ENCODE measurements at regions not wholly inside any gene's neighbourhood (a gene's known extent, or its start where the extent isn't known, plus 50 kb on each side); places are given as distances from the start of the nearest gene placed in this dataset.
"Not testable (repeated sequence)": the region's sequence is repeated elsewhere in the genome, so short reads cannot be mapped to it uniquely, and the experiment has no call there.

GRCh38 chr10:29210266-29210868, 78.5 kb upstream of the LYZL1 start:
- no peak for DNase-seq (ENCODE audit: low spot score)

DNA sequence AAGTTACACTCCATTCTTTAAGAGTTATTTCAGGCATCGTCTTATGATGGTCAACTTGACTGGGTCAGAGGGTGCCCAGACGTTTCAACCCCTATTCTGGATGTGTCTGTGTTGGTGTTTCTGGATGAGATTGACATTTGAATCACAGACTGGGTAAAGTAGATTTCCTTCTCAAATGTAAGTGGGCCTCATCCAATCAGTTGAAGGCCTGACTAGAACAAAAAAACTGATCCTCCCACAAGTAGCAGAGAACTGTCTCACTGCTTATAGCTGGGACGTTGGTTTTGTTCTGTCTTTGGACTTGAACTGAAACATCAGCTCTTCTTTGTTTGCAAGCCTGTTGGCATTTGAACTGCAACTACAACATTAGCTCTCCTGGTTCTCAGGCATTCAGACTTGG, 76.3 kb upstream of the LYZL1 start:
- DNase-seq (ENCODE audit: low spot score): no peak

DNA sequence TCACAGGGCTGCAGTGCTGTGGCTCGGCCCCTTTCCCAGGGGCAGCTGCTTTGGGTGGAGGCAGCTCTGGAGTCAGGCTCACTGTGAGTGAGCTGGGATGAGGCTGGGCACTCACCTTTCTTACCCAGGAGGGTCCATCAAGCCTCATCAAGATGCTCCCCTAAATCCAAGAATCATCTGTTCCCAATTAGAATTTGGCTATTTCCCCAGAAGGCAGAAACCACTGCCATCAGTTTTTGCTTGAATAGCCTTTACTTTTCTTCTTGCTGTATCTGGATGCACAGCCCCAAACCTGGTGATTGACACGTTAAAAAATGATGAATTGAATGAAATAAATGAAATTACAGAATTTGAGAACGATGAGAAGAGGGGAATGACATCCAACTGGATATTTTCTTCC, 74.3 kb upstream of the LYZL1 start:
- no peak for DNase-seq (ENCODE audit: low spot score)

GRCh38 chr10:29217292-29217738, 71.6 kb upstream of the LYZL1 start:
- no peak for DNase-seq (ENCODE audit: low spot score)

DNA sequence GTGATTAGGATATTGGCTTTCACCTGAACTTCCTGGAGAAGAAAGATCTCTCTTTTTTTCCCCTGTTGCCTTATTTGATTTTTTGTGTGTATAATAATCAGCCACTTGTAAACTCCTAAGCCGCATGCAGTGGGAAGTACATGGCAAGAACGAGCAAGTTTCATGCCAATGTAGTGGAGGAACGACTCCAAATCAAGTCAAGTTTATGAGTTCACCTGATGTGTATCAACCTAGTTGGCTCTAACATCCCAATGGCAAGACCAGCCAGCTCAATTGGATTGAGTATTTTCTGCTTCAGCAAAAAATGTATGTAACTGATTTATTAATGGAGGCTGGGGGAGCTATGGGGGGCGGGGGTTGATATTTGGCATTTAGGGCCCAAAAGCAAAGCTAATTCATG, 65.5 kb upstream of the LYZL1 start:
- DNase-seq (ENCODE audit: low spot score): no peak

- DNase-seq (ENCODE audit: low spot score): no peak
These were observed 64.2 kb upstream of the LYZL1 start for GRCh38 chr10:29224631-29225030.

- DNase-seq (ENCODE audit: low spot score): no peak
These were observed 61.7 kb upstream of the LYZL1 start for GRCh38 chr10:29227201-29227600.

DNA sequence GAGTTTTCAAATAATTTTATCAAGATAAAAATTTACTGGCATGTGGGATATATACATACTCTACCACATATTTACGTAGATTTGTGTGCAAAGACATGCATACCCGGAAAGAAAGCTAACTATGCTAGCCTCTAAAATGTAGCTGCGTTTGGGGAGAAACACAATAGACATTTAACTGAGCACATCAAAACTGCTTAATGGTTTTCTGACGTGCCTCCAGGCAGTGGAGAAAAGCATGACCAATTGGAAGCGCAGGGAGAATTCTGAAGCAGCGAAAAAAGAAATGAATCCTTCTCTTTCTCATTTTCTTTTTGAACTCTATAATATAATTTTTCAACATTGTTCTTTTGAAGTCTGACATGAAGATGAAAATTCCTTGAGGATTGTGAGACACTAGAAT, 60.3 kb upstream of the LYZL1 start:
- DNase-seq (ENCODE audit: low spot score): no peak

GRCh38 chr10:29229258-29229705, 59.6 kb upstream of the LYZL1 start:
- DNase-seq (ENCODE audit: low spot score): no peak

GRCh38 chr10:29236910-29237309, 52.0 kb upstream of the LYZL1 start:
- DNase-seq (ENCODE audit: low spot score): not testable (repeated sequence)

GRCh38 chr10:29237786-29238185, 51.1 kb upstream of the LYZL1 start:
- DNase-seq (ENCODE audit: low spot score): no peak

- no peak for DNase-seq (ENCODE audit: low spot score)
These were observed 50.2 kb upstream of the LYZL1 start for GRCh38 chr10:29238523-29239135.

All from hematopoietic multipotent progenitor cell treated with erythropoietin and hydrocortisone succinate and interleukin-3 and kit ligand, for 17 days (in vitro differentiated cells).